ENCODE measurements at regions not wholly inside any gene's neighbourhood (a gene's known extent, or its start where the extent isn't known, plus 50 kb on each side); places are given as distances from the start of the nearest gene placed in this dataset.

DNA sequence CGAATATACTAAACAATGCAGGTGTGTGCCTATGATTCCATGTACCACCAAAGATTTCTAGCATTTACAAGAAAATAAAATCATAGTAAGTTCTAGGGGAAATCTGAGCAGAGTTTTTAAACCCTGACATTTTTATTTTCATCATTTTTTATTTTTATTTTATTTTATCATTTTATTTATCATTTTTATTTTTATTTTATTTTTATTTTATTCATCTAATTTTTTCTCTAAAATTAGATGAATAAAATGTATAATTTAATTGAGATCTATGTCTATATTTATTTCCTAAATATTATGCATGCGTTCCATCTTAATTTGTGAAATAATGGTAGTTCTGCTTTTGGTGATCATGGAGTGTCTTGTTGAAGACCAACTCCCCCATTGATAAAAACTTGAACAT, 257.6 kb upstream of the DOK6 start:
- Histone ChIP-seq H3K4me1 (ENCODE audit: control insufficient read depth in 1 of 2, extremely low read depth in 1 of 2, insufficient read depth in 2 of 2, low read length in 2 of 2) (no peaks in the 10 kb centered on the region), H3K27ac (ENCODE audit: low read length) (no peak overlapping the region), H3K36me3 (ENCODE audit: control insufficient read depth in 2 of 2, extremely low read depth in 1 of 2, insufficient read depth in 1 of 2, low read length in 1 of 2) (no peaks in the 10 kb centered on the region), H3K27me3 (replicated peaks in 1 of 2; ENCODE audit: control insufficient read depth in 2 of 2, extremely low read depth in 1 of 2, insufficient read depth in 2 of 2, low read length in 1 of 2) (no peaks in the 10 kb centered on the region), H3K4me3 (ENCODE audit: control insufficient read depth in 1 of 2, extremely low read depth in 1 of 2, low read length in 1 of 2) (no peak overlapping the region), H3K9me3 (no peaks in the 10 kb centered on the region)
- CTCF ChIA-PET, result no interaction called here
- POLR2A ChIA-PET, result no interaction called here
- H3K4me1 Mint-ChIP-seq, result no peaks in the 10 kb centered on the region
- H3K4me3 Mint-ChIP-seq, result no peak overlapping the region
- H3K27ac Mint-ChIP-seq, result no peak overlapping the region
- WGBS (ENCODE audit: insufficient coverage), result no CpG with 5 or more reads among the region's 2 CpGs
- H3K36me3 Mint-ChIP-seq, result no peaks in the 10 kb centered on the region
- H3K9me3 Mint-ChIP-seq, result peaks cover 0 to 4% (median 0%) of the 10 kb centered on the region in 3 donors
- DNase-seq, result no peak
- H3K27me3 Mint-ChIP-seq, result no peaks in the 10 kb centered on the region
- no peak for ATAC-seq (replicated peaks in 1 of 4)

DNA sequence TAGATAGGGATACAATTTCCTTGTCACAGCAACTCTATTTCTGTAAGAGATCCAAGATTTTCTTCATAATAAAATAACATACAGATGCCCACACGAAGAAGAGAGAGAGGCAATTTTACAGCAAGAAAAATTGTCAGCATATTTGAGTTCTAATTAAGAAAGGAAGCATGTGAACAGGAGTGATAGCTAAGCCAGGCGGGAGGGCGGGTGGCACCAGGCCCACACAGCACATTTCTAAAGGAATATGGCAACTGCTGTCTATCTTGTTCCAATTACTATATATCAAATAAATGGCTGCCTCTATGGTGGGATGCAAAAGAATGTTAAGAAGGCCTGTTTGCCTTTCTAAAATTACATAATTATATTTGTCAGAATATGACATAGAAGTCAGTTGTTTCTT, 248.3 kb upstream of the DOK6 start:
- Mint-ChIP-seq H3K27me3 (no peaks in the 10 kb centered on the region), H3K36me3 (no peaks in the 10 kb centered on the region), H3K27ac (no peak overlapping the region), H3K9me3 (no peaks in the 10 kb centered on the region), H3K4me3 (no peak overlapping the region), H3K4me1 (no peaks in the 10 kb centered on the region)
- DNase-seq (no peak), ATAC-seq (replicated peaks in 1 of 4) (no peak)
- H3K27me3 ChIP-seq (replicated peaks in 1 of 2; ENCODE audit: control insufficient read depth in 2 of 2, extremely low read depth in 1 of 2, insufficient read depth in 2 of 2, low read length in 1 of 2), result no peaks in the 10 kb centered on the region
- no peaks in the 10 kb centered on the region for H3K4me1 ChIP-seq (ENCODE audit: control insufficient read depth in 1 of 2, extremely low read depth in 1 of 2, insufficient read depth in 2 of 2, low read length in 2 of 2)
- CTCF ChIA-PET, result interaction anchor here in 1 of 2 donors (0.5 kb wide), 1 partner anchor 755 kb away, joined by 4 read pairs; no protein-coding TSS in a partner anchor
- H3K27ac ChIP-seq (ENCODE audit: low read length), result no peak overlapping the region
- no peaks in the 10 kb centered on the region for H3K9me3 ChIP-seq
- no peaks in the 10 kb centered on the region for H3K36me3 ChIP-seq (ENCODE audit: control insufficient read depth in 2 of 2, extremely low read depth in 1 of 2, insufficient read depth in 1 of 2, low read length in 1 of 2)
- WGBS (ENCODE audit: insufficient coverage), result no CpG with 5 or more reads among the region's 3 CpGs
- H3K4me3 ChIP-seq (ENCODE audit: control insufficient read depth in 1 of 2, extremely low read depth in 1 of 2, low read length in 1 of 2), result no peak overlapping the region
- POLR2A ChIA-PET, result no interaction called here

DNA sequence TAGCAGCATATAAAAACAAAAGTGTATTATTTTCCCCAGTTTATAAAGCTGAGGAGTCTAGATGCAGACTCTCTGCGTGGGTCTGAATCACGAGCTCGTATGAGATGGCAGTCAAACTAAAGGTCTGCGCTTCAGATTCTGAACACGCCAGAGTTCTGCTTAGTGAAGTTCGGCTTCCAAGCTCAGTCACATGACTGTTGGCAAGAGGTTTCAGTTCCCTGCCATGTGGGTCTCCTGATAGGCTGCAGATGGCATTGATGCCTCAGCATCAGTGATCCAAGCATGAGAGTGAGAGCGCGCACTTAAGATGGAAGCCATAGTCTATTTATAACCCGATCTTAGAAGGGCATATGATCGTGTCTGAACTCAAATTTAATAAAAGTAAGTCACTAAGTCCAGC, 242.8 kb upstream of the DOK6 start:
- H3K4me3 ChIP-seq (ENCODE audit: control insufficient read depth in 1 of 2, extremely low read depth in 1 of 2, low read length in 1 of 2), result no peak overlapping the region
- no peak overlapping the region for H3K27ac Mint-ChIP-seq
- H3K27me3 Mint-ChIP-seq, result no peaks in the 10 kb centered on the region
- WGBS (ENCODE audit: insufficient coverage), result 89% methylated on average over 8 of the region's 10 CpGs
- no peaks in the 10 kb centered on the region for H3K27me3 ChIP-seq (replicated peaks in 1 of 2; ENCODE audit: control insufficient read depth in 2 of 2, extremely low read depth in 1 of 2, insufficient read depth in 2 of 2, low read length in 1 of 2)
- H3K9me3 Mint-ChIP-seq, result no peaks in the 10 kb centered on the region
- H3K4me1 Mint-ChIP-seq, result no peaks in the 10 kb centered on the region
- CTCF ChIA-PET, result interaction anchor here in 1 of 2 donors (0.6 kb wide), 1 partner anchor 24 kb away, joined by 3 read pairs; no protein-coding TSS in a partner anchor
- POLR2A ChIA-PET, result no interaction called here
- no peaks in the 10 kb centered on the region for H3K36me3 Mint-ChIP-seq
- H3K27ac ChIP-seq (ENCODE audit: low read length), result no peak overlapping the region
- H3K9me3 ChIP-seq, result no peaks in the 10 kb centered on the region
- H3K36me3 ChIP-seq (ENCODE audit: control insufficient read depth in 2 of 2, extremely low read depth in 1 of 2, insufficient read depth in 1 of 2, low read length in 1 of 2), result no peaks in the 10 kb centered on the region
- DNase-seq (no peak), ATAC-seq (replicated peaks in 1 of 4) (no peak)
- H3K4me1 ChIP-seq (ENCODE audit: control insufficient read depth in 1 of 2, extremely low read depth in 1 of 2, insufficient read depth in 2 of 2, low read length in 2 of 2), result no peaks in the 10 kb centered on the region
- no peak overlapping the region for H3K4me3 Mint-ChIP-seq

DNA sequence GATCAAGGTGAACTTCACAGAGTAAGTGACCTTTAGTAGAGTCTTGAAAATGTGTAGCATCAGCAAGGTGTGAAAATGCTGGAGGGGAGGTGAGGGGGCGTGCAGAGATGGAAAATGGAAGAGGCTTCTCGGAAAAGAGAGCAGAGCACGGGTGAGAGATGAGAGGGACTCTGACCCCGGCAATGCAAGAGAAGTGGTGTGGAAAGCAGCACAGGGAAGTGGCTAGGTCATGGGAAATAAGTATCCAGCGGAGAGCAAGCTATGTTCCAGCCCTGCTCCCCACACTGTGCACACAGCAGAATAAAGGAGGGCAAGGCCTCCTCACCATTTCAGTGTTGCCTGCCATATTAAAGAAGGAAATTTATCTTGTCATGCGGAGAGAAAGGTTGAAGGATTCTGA, 241.7 kb upstream of the DOK6 start:
- no peaks in the 10 kb centered on the region for H3K27me3 Mint-ChIP-seq
- no peak for ATAC-seq (replicated peaks in 1 of 4)
- CTCF ChIA-PET, result no interaction called here
- no peak overlapping the region for H3K27ac ChIP-seq (ENCODE audit: low read length)
- no peak overlapping the region for H3K4me3 Mint-ChIP-seq
- DNase-seq, result no peak
- no peaks in the 10 kb centered on the region for H3K27me3 ChIP-seq (replicated peaks in 1 of 2; ENCODE audit: control insufficient read depth in 2 of 2, extremely low read depth in 1 of 2, insufficient read depth in 2 of 2, low read length in 1 of 2)
- no peaks in the 10 kb centered on the region for H3K4me1 Mint-ChIP-seq
- 79% methylated on average over 3 of the region's 6 CpGs for WGBS (ENCODE audit: insufficient coverage)
- H3K27ac Mint-ChIP-seq, result no peak overlapping the region
- H3K9me3 Mint-ChIP-seq, result no peaks in the 10 kb centered on the region
- H3K4me3 ChIP-seq (ENCODE audit: control insufficient read depth in 1 of 2, extremely low read depth in 1 of 2, low read length in 1 of 2), result no peak overlapping the region
- H3K36me3 ChIP-seq (ENCODE audit: control insufficient read depth in 2 of 2, extremely low read depth in 1 of 2, insufficient read depth in 1 of 2, low read length in 1 of 2), result no peaks in the 10 kb centered on the region
- H3K4me1 ChIP-seq (ENCODE audit: control insufficient read depth in 1 of 2, extremely low read depth in 1 of 2, insufficient read depth in 2 of 2, low read length in 2 of 2), result no peaks in the 10 kb centered on the region
- POLR2A ChIA-PET, result no interaction called here
- H3K36me3 Mint-ChIP-seq, result no peaks in the 10 kb centered on the region
- no peaks in the 10 kb centered on the region for H3K9me3 ChIP-seq

DNA sequence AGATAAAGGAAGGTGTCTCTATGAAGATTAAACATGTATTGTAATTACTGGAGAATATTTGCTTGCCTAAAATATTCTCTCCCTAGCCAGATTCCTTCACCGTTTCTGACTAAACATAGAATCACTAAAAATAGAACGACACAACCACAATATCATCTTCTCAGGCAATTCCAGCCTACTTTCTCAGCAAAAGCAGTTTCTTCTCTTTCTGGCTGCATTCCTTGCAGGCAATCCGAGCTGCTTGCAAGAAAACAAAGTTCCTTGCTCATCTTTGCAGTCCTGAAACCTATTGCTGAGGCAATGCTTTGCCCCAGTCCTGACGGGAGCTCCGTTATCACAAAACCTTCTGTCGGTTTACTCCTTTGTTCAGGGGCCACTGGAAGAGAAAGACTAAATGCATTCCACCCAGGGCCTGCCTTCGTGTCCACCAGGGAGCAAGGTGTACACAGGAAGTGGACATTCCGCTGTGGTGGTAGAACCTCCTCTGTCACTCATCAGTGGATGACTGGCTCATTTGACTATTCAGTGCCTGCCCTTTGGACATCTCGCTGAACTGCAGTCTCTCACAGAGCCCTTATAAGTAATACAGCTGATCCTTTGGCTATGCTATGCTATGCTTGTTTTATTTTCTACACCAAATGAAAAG, 239.2 kb upstream of the DOK6 start:
- ATAC-seq (replicated peaks in 1 of 4) (no peak), DNase-seq (no peak)
- Histone ChIP-seq H3K27me3 (replicated peaks in 1 of 2; ENCODE audit: control insufficient read depth in 2 of 2, extremely low read depth in 1 of 2, insufficient read depth in 2 of 2, low read length in 1 of 2) (no peaks in the 10 kb centered on the region), H3K27ac (ENCODE audit: low read length) (no peak overlapping the region), H3K9me3 (no peaks in the 10 kb centered on the region), H3K4me3 (ENCODE audit: control insufficient read depth in 1 of 2, extremely low read depth in 1 of 2, low read length in 1 of 2) (no peak overlapping the region), H3K36me3 (ENCODE audit: control insufficient read depth in 2 of 2, extremely low read depth in 1 of 2, insufficient read depth in 1 of 2, low read length in 1 of 2) (no peaks in the 10 kb centered on the region), H3K4me1 (ENCODE audit: control insufficient read depth in 1 of 2, extremely low read depth in 1 of 2, insufficient read depth in 2 of 2, low read length in 2 of 2) (no peaks in the 10 kb centered on the region)
- POLR2A ChIA-PET, result no interaction called here
- WGBS (ENCODE audit: insufficient coverage), result 81% methylated on average over 6 of the region's 9 CpGs
- H3K36me3 Mint-ChIP-seq, result no peaks in the 10 kb centered on the region
- no peak overlapping the region for H3K4me3 Mint-ChIP-seq
- H3K27me3 Mint-ChIP-seq, result no peaks in the 10 kb centered on the region
- CTCF ChIA-PET, result no interaction called here
- H3K4me1 Mint-ChIP-seq, result no peaks in the 10 kb centered on the region
- H3K27ac Mint-ChIP-seq, result no peak overlapping the region
- no peaks in the 10 kb centered on the region for H3K9me3 Mint-ChIP-seq

DNA sequence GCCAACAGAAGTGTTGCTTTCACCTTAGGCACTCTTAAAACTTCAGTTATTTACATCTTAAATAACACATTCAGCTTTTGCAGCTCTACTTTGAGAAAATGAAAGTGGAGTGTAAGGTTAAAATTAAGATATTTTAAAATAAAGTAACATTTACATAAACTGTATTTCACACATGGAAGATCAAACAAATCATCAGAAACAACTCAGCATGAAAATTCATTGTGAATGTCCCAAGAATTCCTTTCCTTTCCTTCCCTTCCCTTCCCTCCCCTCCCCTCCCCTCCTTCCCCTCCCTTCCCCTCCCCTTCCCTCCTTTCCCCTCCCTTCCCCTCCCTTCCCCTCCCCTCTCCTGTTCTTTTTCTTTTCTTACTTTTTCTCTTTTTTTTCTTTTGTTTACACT, 238.0 kb upstream of the DOK6 start:
- CTCF ChIA-PET, result no interaction called here
- DNase-seq, result no peak
- H3K27me3 ChIP-seq (replicated peaks in 1 of 2; ENCODE audit: control insufficient read depth in 2 of 2, extremely low read depth in 1 of 2, insufficient read depth in 2 of 2, low read length in 1 of 2), result no peaks in the 10 kb centered on the region
- Mint-ChIP-seq H3K27me3 (no peaks in the 10 kb centered on the region), H3K27ac (no peak overlapping the region), H3K9me3 (no peaks in the 10 kb centered on the region), H3K4me1 (no peaks in the 10 kb centered on the region), H3K36me3 (no peaks in the 10 kb centered on the region), H3K4me3 (no peak overlapping the region)
- no peak overlapping the region for H3K27ac ChIP-seq (ENCODE audit: low read length)
- ATAC-seq (replicated peaks in 1 of 4), result no peak
- H3K4me1 ChIP-seq (ENCODE audit: control insufficient read depth in 1 of 2, extremely low read depth in 1 of 2, insufficient read depth in 2 of 2, low read length in 2 of 2), result no peaks in the 10 kb centered on the region
- H3K36me3 ChIP-seq (ENCODE audit: control insufficient read depth in 2 of 2, extremely low read depth in 1 of 2, insufficient read depth in 1 of 2, low read length in 1 of 2), result no peaks in the 10 kb centered on the region
- H3K4me3 ChIP-seq (ENCODE audit: control insufficient read depth in 1 of 2, extremely low read depth in 1 of 2, low read length in 1 of 2), result no peak overlapping the region
- POLR2A ChIA-PET, result no interaction called here
- no peaks in the 10 kb centered on the region for H3K9me3 ChIP-seq

DNA sequence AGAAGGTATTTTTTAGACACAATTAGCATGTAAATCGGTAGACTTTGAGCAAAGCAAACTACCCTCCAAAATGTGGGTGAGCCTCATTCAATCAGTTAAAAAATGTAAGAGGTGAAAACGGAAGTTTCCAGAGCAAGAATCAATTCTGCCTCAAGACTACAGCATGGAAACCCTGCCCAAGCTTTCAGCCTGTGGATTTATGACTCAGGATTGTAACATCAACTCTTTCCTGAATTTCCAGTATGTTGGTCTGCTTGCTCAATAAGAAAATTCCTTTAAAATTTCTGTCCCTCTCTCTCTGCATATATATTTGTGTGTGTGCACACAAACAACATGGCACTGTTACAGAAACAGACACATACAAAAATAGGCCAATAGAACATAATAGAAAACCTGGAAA, 228.6 kb upstream of the DOK6 start:
- no peak overlapping the region for H3K27ac Mint-ChIP-seq
- H3K27me3 ChIP-seq (replicated peaks in 1 of 2; ENCODE audit: control insufficient read depth in 2 of 2, extremely low read depth in 1 of 2, insufficient read depth in 2 of 2, low read length in 1 of 2), result no peaks in the 10 kb centered on the region
- no CpG with 5 or more reads among the region's 2 CpGs for WGBS (ENCODE audit: insufficient coverage)
- ChIA-PET CTCF (interaction anchor here in 1 of 2 donors (0.7 kb wide), 1 partner anchor 614 kb away, joined by 4 read pairs; no protein-coding TSS in a partner anchor), POLR2A (interaction anchor here in 1 of 2 donors (0.6 to 0.7 kb wide), 2 partner anchors 9 to 95 kb away, joined by 4 to 5 read pairs; no protein-coding TSS in a partner anchor)
- H3K27ac ChIP-seq (ENCODE audit: low read length), result no peak overlapping the region
- no peak for DNase-seq
- peaks cover 1 to 7% (median 5%) of the 10 kb centered on the region in 3 donors for H3K9me3 Mint-ChIP-seq
- no peaks in the 10 kb centered on the region for H3K4me1 Mint-ChIP-seq
- no peaks in the 10 kb centered on the region for H3K4me1 ChIP-seq (ENCODE audit: control insufficient read depth in 1 of 2, extremely low read depth in 1 of 2, insufficient read depth in 2 of 2, low read length in 2 of 2)
- no peaks in the 10 kb centered on the region for H3K27me3 Mint-ChIP-seq
- H3K9me3 ChIP-seq, result no peaks in the 10 kb centered on the region
- H3K36me3 ChIP-seq (ENCODE audit: control insufficient read depth in 2 of 2, extremely low read depth in 1 of 2, insufficient read depth in 1 of 2, low read length in 1 of 2), result no peaks in the 10 kb centered on the region
- H3K36me3 Mint-ChIP-seq, result no peaks in the 10 kb centered on the region
- ATAC-seq (replicated peaks in 1 of 4), result no peak
- H3K4me3 Mint-ChIP-seq, result no peak overlapping the region
- no peak overlapping the region for H3K4me3 ChIP-seq (ENCODE audit: control insufficient read depth in 1 of 2, extremely low read depth in 1 of 2, low read length in 1 of 2)

Data from T-cell (primary cell).